ENCODE measurements at regions not wholly inside any gene's neighbourhood (a gene's known extent, or its start where the extent isn't known, plus 50 kb on each side); places are given as distances from the start of the nearest gene placed in this dataset.

- Histone ChIP-seq H3K9me3 (ENCODE audit: low read length) (no peaks in the 10 kb centered on the region), H3K36me3 (replicated peaks in 1 of 2; ENCODE audit: control insufficient read depth in 1 of 2, insufficient read depth in 2 of 2, low read length in 2 of 2) (no peaks in the 10 kb centered on the region), H3K79me2 (ENCODE audit: insufficient read depth, low read length) (no peaks in the 10 kb centered on the region), H4K20me1 (ENCODE audit: insufficient read depth, low read length) (no peaks in the 10 kb centered on the region; the same call in 1 of the 2 replicates), H3K4me1 (ENCODE audit: insufficient read depth, low read length) (no peaks in the 10 kb centered on the region), H3K27ac (ENCODE audit: extremely low read length, insufficient read depth, low read length) (no peak overlapping the region), H3K27me3 (ENCODE audit: control insufficient read depth in 1 of 2, insufficient read depth in 2 of 2, low read length in 2 of 2) (peaks cover 7 to 49% of the 10 kb centered on the region in 2 experiments), H3K4me3 (replicated peaks in 1 of 3; ENCODE audit: insufficient read depth in 1 of 3, low read depth in 2 of 3, low read length in 3 of 3) (no peak overlapping the region), H2AFZ (ENCODE audit: low read length) (no peak overlapping the region), H3K9ac (ENCODE audit: insufficient read depth, low read depth, low read length) (no peak overlapping the region), H3K4me2 (ENCODE audit: low read depth, low read length) (no peak overlapping the region)
- 0% methylated on average over 2 of the region's 2 CpGs for WGBS (ENCODE audit: low lambda C conversion rate)
- POLR2A ChIA-PET: no interaction called here
- CTCF ChIA-PET (ENCODE audit: low intra/inter-chr PET ratio, low total read pairs): no interaction called here
- FAIRE-seq: no peak
- intact Hi-C loops (cut with micrococcal nuclease; ENCODE audit: unreplicated experiment): no loop called here
- BruUV-seq (replicated peaks): no TSS peak
- in situ Hi-C loops (cut with HindIII; ENCODE audit: extremely low pct_ligation_motif_present, low pct_unique_long_range_greater_than_20kb): no loop called here
- no peak for DNase-seq (ENCODE audit: low spot score)
- no peak for ATAC-seq
- TF ChIP-seq ATM (IDR thresholded peaks at IDR 0.05; ENCODE audit: borderline replicate concordance) (0 out of 2 replicates have a peak, but pooled peaks have one; percentile 27), LCORL (IDR thresholded peaks at IDR 0.05) (peak; percentile 5; the same call in 1 of the 2 replicates), LCORL (CRISPR knock-in tag; IDR thresholded peaks at IDR 0.05) (no peak), PATZ1 (CRISPR knock-in tag; IDR thresholded peaks at IDR 0.05) (no peak), FOSL1 (CRISPR knock-in tag; IDR thresholded peaks at IDR 0.05; ENCODE audit: borderline replicate concordance) (no peak), HNRNPK (IDR thresholded peaks at IDR 0.05; ENCODE audit: low read depth, low read length, poor library complexity, severe bottlenecking) (peak; percentile 92), CREB1 (IDR thresholded peaks at IDR 0.05) (peak; percentile 93), CREB1 (CRISPR knock-in tag; IDR thresholded peaks at IDR 0.05) (no peak), PHF21A (CRISPR knock-in tag; IDR thresholded peaks at IDR 0.05) (no peak), TOE1 (CRISPR knock-in tag; IDR thresholded peaks at IDR 0.05) (no peak), SOX6 (IDR thresholded peaks at IDR 0.05) (0 out of 2 replicates have a peak, but pooled peaks have one; percentile 45), SOX6 (CRISPR knock-in tag; IDR thresholded peaks at IDR 0.05) (no peak), DDIT3 (CRISPR knock-in tag; IDR thresholded peaks at IDR 0.05) (no peak), DBP (CRISPR knock-in tag; IDR thresholded peaks at IDR 0.05; ENCODE audit: not compliant biosample characterization) (no peak), ZNF770 (CRISPR knock-in tag; IDR thresholded peaks at IDR 0.05) (no peak), JUN (CRISPR knock-in tag; IDR thresholded peaks at IDR 0.05) (no peak)
- TF ChIP-seq, protein P1, sequence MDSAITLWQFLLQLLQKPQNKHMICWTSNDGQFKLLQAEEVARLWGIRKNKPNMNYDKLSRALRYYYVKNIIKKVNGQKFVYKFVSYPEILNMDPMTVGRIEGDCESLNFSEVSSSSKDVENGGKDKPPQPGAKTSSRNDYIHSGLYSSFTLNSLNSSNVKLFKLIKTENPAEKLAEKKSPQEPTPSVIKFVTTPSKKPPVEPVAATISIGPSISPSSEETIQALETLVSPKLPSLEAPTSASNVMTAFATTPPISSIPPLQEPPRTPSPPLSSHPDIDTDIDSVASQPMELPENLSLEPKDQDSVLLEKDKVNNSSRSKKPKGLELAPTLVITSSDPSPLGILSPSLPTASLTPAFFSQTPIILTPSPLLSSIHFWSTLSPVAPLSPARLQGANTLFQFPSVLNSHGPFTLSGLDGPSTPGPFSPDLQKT (CRISPR knock-in tag; IDR thresholded peaks at IDR 0.05; ENCODE audit: borderline replicate concordance): no peak
Measured at GRCh38 chr22:49597428-49598039, 230.1 kb downstream of the BRD1 start.

Data from HepG2 (cell line).